Cardiac septum (tissue), 1 donor: ENCODE measurements at regions not wholly inside any gene's neighbourhood (a gene's known extent, or its start where the extent isn't known, plus 50 kb on each side); places are given as distances from the start of the nearest gene placed in this dataset.

Experiments
- DNase-seq: peaks from one replicate; pipeline ENCODE4 v3.0.0-alpha.2; 2020; ENCODE audit warnings: low spot score
- intact Hi-C: fragments of 100-400 bp; cut with DNase I; formaldehyde crosslinking; loops from one replicate; pipeline ENCODE4 v1.14.0; 2022
- donor health status: DM: no; HTN: no; CAD: no.

DNA sequence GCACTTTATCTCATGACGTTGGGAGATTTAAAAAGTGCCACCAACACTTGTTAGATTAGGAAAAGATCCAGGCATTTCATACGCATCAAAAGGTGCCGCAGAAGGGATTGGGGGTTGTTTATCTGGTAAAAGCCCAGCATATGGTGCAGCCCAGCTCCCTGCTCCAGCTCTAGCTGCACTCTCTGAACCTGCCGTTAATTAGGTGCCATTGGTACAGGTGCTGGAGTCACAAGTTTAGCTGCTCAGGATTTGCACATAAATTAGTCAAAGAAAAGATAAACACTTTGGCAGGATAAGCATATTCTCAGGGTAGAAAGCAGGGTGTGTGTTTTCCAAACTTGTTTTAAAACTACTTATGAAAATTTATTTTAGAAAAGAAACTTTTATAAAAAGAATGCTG lies 932.6 kb upstream of the TMEM132C start:
- DNase-seq, result no peak
- intact Hi-C loops, result no loop called here

GRCh38 chr12:127334912-127335644 lies 931.9 kb upstream of the TMEM132C start:
- no peak for DNase-seq
- intact Hi-C loops, result no loop called here

- DNase-seq, result no peak
- intact Hi-C loops, result no loop called here
Observed at GRCh38 chr12:127336416-127336815, 930.6 kb upstream of the TMEM132C start.

GRCh38 chr12:127339065-127339464 lies 927.9 kb upstream of the TMEM132C start:
- no peak for DNase-seq
- intact Hi-C loops, result no loop called here

DNA sequence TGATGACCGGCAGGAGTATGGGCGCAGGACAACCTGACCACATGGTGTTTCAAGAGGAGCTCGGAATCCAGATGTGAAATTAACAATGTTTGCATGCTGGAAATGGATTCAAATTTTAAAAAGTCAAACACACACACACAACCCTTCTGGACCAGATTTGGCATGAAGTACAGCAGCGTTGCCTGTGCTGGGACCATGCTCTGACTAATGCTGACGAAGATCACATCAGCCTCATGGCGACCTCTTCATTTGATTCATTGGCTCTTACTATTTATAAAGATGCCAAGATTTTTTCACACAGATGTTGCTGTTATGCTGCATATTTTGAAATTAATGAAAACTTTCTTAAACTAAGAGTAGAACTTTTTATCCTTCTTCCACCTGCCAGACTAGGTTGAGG lies 926.6 kb upstream of the TMEM132C start:
- no peak for DNase-seq
- intact Hi-C loops, result no loop called here

DNA sequence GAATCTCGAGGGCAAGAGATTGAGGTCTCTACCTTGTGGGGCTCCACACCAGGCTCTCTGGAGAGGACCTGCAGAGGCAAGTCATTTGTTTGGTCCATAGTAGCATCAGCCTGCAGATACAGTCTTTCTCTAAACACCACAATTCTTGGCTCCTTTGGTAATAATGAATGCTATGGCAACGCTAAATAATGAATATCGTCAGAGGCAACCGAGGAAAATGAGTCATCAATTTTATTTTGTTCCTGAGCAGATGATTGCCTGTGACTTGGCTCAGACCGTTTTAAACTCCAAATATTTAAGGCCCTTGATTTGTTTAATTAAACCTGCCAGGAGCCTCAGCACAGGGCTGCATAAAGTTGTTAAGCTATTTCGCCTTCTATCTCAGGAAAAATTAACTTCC lies 924.1 kb upstream of the TMEM132C start:
- intact Hi-C loops, result no loop called here
- DNase-seq, result no peak

GRCh38 chr12:127343940-127344339 lies 923.0 kb upstream of the TMEM132C start:
- intact Hi-C loops, result no loop called here
- DNase-seq, result no peak

DNA sequence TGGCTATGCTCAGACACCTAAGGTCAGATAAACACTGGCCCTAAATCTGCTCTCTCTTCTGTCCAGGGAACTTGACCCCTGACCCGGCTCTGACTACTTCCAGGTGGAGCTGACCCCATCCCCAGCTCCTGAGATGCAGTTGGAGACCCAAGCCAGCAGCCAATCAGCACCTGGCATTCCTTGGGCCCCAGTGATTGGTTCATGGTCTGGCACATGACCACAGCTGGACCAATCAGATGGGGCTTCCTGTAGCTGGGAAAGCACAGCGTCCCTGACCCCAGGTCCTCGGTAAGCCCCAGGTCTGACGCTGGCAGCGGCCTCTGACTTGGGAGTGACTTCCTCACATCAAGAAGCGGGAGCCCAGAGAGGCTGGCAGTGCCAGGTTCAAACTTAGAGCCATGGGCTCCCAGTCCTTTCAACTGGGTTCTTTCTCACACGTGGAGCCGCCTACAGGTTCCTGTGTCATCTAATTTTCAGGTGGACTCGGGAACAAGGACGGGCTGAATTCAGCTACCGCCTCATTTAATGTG lies 915.4 kb upstream of the TMEM132C start:
- no peak for DNase-seq
- intact Hi-C loops, result no loop called here

DNA sequence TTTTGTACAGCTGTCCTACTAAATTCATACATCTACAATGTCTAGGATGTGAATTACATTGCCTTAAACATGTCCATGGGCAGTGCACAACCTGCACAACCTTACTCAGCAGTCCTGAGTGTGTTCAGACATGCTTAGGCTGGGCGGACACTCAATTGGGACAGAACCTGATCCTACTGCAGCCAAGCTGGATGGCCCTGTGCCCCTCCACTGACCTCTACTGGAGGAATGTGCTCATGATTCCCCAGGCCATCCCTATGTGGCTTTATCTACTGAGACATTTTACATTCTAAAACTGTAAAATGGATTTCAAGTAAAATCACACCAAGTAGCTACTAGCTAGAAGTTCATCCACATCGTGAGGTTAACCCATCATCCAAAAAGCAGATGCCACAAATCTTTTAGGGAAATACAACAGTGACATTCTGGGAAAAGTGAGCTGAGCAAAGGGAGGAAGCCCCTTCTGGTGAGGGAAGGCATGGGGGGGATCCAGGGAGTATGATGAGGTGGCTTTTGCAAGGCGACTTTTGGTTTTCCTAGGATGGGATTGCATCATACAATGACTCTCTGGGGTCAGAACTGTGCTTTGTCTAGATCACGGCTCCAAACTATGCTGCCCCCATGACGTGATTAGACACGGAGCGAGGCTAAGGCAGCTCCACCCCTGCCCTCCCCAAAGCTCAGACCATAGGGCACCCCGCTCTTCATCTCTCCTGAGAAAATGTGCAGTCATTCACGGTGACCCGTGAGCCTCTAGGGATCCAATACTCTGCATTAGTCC lies 911.7 kb upstream of the TMEM132C start:
- intact Hi-C loops, result no loop called here
- DNase-seq, result no peak

GRCh38 chr12:127358888-127359287 lies 908.1 kb upstream of the TMEM132C start:
- no peak for DNase-seq
- intact Hi-C loops, result no loop called here

DNA sequence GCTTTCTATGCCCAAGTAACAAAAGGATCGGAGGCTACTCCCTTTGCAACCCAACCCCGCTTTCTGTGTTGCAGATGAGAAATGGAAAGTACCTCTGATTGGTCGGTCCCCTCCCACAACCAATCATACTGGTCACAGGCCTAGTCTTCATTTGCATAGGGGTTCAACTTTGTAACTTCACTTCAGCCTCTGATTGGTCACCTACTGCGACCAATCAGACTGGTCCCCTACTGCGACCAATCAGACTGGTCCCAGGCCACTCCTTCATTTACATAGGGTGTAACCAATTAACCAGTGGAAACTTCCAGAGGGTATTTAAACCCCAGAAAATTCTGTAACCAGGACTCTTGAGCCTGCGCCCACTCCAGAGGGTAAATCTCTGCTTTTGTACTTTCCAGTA lies 906.4 kb upstream of the TMEM132C start:
- DNase-seq, result no peak
- intact Hi-C loops, result no loop called here

DNA sequence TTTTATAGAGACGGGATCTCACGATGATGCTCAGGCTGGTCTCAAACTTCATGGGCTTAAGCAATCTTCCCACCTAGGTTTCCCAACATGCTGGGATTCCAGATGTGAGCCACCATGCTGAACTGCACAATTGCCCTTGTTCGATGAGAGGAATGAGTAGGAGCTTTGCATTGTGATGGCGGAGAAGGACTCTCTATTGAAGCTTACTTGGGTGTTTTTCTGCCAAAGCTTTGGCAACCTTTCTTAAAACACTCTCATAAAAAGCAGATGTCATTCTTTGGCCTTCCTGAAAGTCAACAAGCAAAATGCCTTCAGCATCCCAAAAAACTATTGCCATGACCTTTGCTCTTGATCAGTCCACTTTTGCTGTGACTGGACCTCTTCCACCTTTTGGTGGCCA lies 904.8 kb upstream of the TMEM132C start:
- no peak for DNase-seq
- intact Hi-C loops, result no loop called here

- DNase-seq, result no peak
- intact Hi-C loops, result no loop called here
Observed at GRCh38 chr12:127363392-127363791, 903.6 kb upstream of the TMEM132C start.

- no peak for DNase-seq
- intact Hi-C loops, result no loop called here
Observed at GRCh38 chr12:127373559-127373958, 893.4 kb upstream of the TMEM132C start.

GRCh38 chr12:127374447-127374846 lies 892.5 kb upstream of the TMEM132C start:
- DNase-seq, result no peak
- intact Hi-C loops, result no loop called here

GRCh38 chr12:127381043-127381668 lies 885.8 kb upstream of the TMEM132C start:
- no peak for DNase-seq
- intact Hi-C loops, result loop anchor here (2.0 kb wide), 1 partner anchor 272 kb away; no protein-coding TSS in a partner anchor

DNA sequence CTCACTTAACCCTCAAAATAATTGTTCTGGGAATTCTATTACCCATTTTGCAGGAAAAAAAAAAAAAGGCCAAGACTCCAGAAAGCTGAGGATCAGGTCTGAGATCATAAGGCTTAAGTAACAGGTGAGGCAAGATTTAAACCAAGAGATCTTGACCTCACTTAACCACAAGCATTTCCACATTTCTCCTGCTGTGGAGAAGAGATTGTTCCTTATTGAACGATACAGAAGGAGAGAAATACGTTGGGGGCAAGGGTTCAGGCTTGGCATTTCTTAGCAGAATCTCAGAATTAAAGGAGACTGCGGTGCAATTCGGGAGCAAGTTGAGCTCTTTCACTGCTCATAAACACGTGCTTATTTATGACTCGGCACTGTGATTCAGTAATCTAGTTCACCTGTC lies 885.3 kb upstream of the TMEM132C start:
- intact Hi-C loops, result loop anchor here (2.0 kb wide), 1 partner anchor 273 kb away; no protein-coding TSS in a partner anchor
- DNase-seq, result no peak

GRCh38 chr12:127383281-127383680 lies 883.7 kb upstream of the TMEM132C start:
- intact Hi-C loops, result no loop called here
- no peak for DNase-seq

DNA sequence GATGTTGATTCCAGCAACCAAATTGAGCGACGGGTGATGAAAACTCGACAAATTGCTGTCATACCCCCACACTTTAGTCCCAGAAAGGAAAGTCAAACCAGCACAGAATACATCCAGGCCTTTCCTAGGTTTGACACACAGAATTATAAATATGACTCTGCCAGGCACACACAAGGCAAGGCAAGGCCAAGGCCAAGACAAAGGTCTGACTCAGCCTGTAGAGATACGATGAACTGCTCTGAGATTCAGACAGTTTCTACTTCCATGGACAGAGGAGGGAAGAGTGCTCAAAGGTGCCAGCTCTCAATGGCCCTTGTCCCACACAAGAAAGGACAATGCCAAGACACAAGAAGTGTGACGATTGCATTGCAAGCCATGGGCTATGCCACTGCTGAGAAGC lies 880.2 kb upstream of the TMEM132C start:
- DNase-seq, result no peak
- intact Hi-C loops, result no loop called here

GRCh38 chr12:127388985-127389384 lies 878.0 kb upstream of the TMEM132C start:
- DNase-seq, result no peak
- intact Hi-C loops, result no loop called here
